ENCODE measurements at regions not wholly inside any gene's neighbourhood (a gene's known extent, or its start where the extent isn't known, plus 50 kb on each side); places are given as distances from the start of the nearest gene placed in this dataset.

DNA sequence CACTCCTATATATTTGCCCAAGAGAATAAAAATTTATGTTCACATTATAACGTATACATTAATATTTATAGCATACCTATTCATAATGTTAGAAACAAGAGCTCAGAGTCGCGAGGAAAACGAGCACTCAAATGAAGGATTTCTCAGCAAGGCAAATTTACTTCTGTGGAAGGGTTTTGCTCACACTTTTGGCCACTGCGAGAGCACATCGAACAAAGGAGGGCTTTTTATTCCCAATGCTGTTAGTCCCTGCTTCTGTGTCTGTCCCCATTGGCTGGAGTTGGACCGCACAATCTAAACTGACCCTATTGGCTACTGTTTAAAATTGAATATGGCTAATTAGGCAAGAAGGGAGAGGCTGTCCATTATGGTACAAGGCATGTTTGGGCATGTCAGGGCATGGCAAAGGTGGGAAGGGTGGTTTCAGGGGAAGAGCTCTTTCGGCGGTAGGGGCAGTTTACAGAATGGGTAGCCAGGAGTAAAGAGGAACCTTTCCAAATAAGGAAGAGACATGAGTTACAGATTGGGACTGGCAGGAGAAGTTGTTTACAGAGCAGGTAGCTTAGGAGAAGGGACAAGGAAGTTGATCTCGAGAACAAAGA lies 702.9 kb downstream of the TRHDE start:
- H3K4ac ChIP-seq (ENCODE audit: low read depth, low read length) = no peak overlapping the region
- H3K23me2 ChIP-seq (ENCODE audit: insufficient read length, low read depth, low read length, poor library complexity, severe bottlenecking) = no peaks in the 10 kb centered on the region
- no peak overlapping the region for H2BK120ac ChIP-seq (ENCODE audit: low read depth, low read length, poor library complexity, severe bottlenecking)
- H3K79me1 ChIP-seq (ENCODE audit: insufficient read depth, low read depth, low read length, poor library complexity, severe bottlenecking) = no peaks in the 10 kb centered on the region
- no peak overlapping the region for H3K18ac ChIP-seq (ENCODE audit: insufficient read length, low read depth, low read length)
- Mint-ChIP-seq H3K27me3 (ENCODE audit: low read depth) (no peaks in the 10 kb centered on the region), H3K4me1 (peaks cover 2 to 5% of the 10 kb centered on the region in 2 experiments; a peak in 3 of 4 replicates), H3K9me3 (peaks cover 10 to 12% of the 10 kb centered on the region in 2 experiments; a peak in 4 of 5 replicates), H3K36me3 (ENCODE audit: insufficient read depth in 1 of 3, low read depth in 3 of 3) (peaks cover 4 to 11% (median 10%) of the 10 kb centered on the region in 3 experiments; a peak in 5 of 7 replicates), H3K4me3 (no peak overlapping the region), H3K27ac (no peak overlapping the region)
- H3K4me1 ChIP-seq (ENCODE audit: insufficient read depth, low read length) = no peaks in the 10 kb centered on the region
- H4K8ac ChIP-seq (replicated peaks; ENCODE audit: insufficient read length, low read depth, low read length) = no peak overlapping the region
- H3T11ph ChIP-seq (ENCODE audit: low read length) = no peak overlapping the region
- no peak overlapping the region for H4K91ac ChIP-seq (ENCODE audit: insufficient read length, low read depth, low read length)
- H2BK5ac ChIP-seq (ENCODE audit: insufficient read length, low read length) = no peak overlapping the region
- H2BK15ac ChIP-seq (ENCODE audit: low read depth, low read length) = no peak overlapping the region
- H3K9me3 ChIP-seq (ENCODE audit: control insufficient read depth, low read depth, low read length) = no peaks in the 10 kb centered on the region
- H2AK5ac ChIP-seq (ENCODE audit: insufficient read length, low read length) = no peak overlapping the region
- no peak overlapping the region for H3K56ac ChIP-seq (ENCODE audit: insufficient read length, low read depth, low read length)
- no peak overlapping the region for H4K5ac ChIP-seq (ENCODE audit: insufficient read length, low read depth, low read length)
- peak; percentile 57 for DNase-seq
- no peak overlapping the region for H3K9ac ChIP-seq (ENCODE audit: extremely low read depth, insufficient read length, low read length)
- H4K20me1 ChIP-seq (ENCODE audit: control insufficient read depth, insufficient read depth, insufficient read length) = no peaks in the 10 kb centered on the region
- H3K4me2 ChIP-seq (ENCODE audit: insufficient read depth, insufficient read length, low read length) = no peak overlapping the region
- H3K23ac ChIP-seq (ENCODE audit: insufficient read length, low read depth, low read length) = no peak overlapping the region
- H3K79me2 ChIP-seq (ENCODE audit: insufficient read depth, low read length) = no peaks in the 10 kb centered on the region
- no peak overlapping the region for H2AFZ ChIP-seq (ENCODE audit: low read length)
- H3K14ac ChIP-seq (ENCODE audit: insufficient read depth, low read length) = no peak overlapping the region
- H3K27ac ChIP-seq (ENCODE audit: insufficient read length, low read depth, low read length) = no peak overlapping the region
- H2BK20ac ChIP-seq (ENCODE audit: low read depth, low read length, poor library complexity, severe bottlenecking) = no peak overlapping the region
- no CpG with 5 or more reads among the region's 10 CpGs for WGBS (ENCODE audit: extremely low coverage, insufficient read length, low lambda C conversion rate)
- TF ChIP-seq, protein P1, sequence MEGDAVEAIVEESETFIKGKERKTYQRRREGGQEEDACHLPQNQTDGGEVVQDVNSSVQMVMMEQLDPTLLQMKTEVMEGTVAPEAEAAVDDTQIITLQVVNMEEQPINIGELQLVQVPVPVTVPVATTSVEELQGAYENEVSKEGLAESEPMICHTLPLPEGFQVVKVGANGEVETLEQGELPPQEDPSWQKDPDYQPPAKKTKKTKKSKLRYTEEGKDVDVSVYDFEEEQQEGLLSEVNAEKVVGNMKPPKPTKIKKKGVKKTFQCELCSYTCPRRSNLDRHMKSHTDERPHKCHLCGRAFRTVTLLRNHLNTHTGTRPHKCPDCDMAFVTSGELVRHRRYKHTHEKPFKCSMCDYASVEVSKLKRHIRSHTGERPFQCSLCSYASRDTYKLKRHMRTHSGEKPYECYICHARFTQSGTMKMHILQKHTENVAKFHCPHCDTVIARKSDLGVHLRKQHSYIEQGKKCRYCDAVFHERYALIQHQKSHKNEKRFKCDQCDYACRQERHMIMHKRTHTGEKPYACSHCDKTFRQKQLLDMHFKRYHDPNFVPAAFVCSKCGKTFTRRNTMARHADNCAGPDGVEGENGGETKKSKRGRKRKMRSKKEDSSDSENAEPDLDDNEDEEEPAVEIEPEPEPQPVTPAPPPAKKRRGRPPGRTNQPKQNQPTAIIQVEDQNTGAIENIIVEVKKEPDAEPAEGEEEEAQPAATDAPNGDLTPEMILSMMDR (conservative IDR thresholded peaks at IDR 0.05) = no peak
- no peak overlapping the region for H2BK12ac ChIP-seq (ENCODE audit: insufficient read length, low read depth, low read length)
- no peaks in the 10 kb centered on the region for H3K27me3 ChIP-seq (ENCODE audit: insufficient read depth, low read length)

Measured in H9 (cell line).